ENCODE measurements at regions not wholly inside any gene's neighbourhood (a gene's known extent, or its start where the extent isn't known, plus 50 kb on each side); places are given as distances from the start of the nearest gene placed in this dataset.

- TF ChIP-seq POLR2AphosphoS5 (IDR thresholded peaks at IDR 0.05; ENCODE audit: borderline replicate concordance, low read depth, low read length) (no peak), EZH2 (IDR thresholded peaks at IDR 0.05) (no peak), FOXP2 (optimal IDR thresholded peaks at IDR 0.05; ENCODE audit: control extremely low read depth, extremely low read length, insufficient read depth) (no peak)
Measured at GRCh38 chr13:65309906-65310305, 1920.2 kb downstream of the PCDH9 start.
